ENCODE measurements at regions not wholly inside any gene's neighbourhood (a gene's known extent, or its start where the extent isn't known, plus 50 kb on each side); places are given as distances from the start of the nearest gene placed in this dataset.

- TF ChIP-seq CTCF (IDR thresholded peaks at IDR 0.05): no peak
- TF ChIP-seq POLR2A (IDR thresholded peaks at IDR 0.05): no peak
Measured at GRCh38 chr12:34352098-34352497, 329.8 kb downstream of the ALG10 start.
